ENCODE measurements at regions not wholly inside any gene's neighbourhood (a gene's known extent, or its start where the extent isn't known, plus 50 kb on each side); places are given as distances from the start of the nearest gene placed in this dataset.
"Not testable (repeated sequence)": the region's sequence is repeated elsewhere in the genome, so short reads cannot be mapped to it uniquely, and the experiment has no call there.

- DNase-seq (ENCODE audit: low spot score): peak; percentile 80
These were observed 231.3 kb downstream of the ATPSCKMT start for GRCh38 chr5:10018201-10019069.

- no peak for DNase-seq (ENCODE audit: low spot score)
These were observed 231.9 kb downstream of the ATPSCKMT start for GRCh38 chr5:10017786-10018185.

GRCh38 chr5:10016559-10016958 lies 233.1 kb downstream of the ATPSCKMT start:
- not testable (repeated sequence) for DNase-seq (ENCODE audit: low spot score)

GRCh38 chr5:10015681-10016080 lies 234.0 kb downstream of the ATPSCKMT start:
- not testable (repeated sequence) for DNase-seq (ENCODE audit: low spot score)

- DNase-seq (ENCODE audit: low spot score): no peak
These were observed 239.9 kb downstream of the ATPSCKMT start for GRCh38 chr5:10009802-10010201.

- DNase-seq (ENCODE audit: low spot score): no peak
These were observed 262.6 kb downstream of the ATPSCKMT start for GRCh38 chr5:9987101-9987500.

GRCh38 chr5:9977070-9977469 lies 272.6 kb downstream of the ATPSCKMT start:
- DNase-seq (ENCODE audit: low spot score): peak; percentile 9

GRCh38 chr5:9976621-9977020 lies 273.1 kb downstream of the ATPSCKMT start:
- no peak for DNase-seq (ENCODE audit: low spot score)

- no peak for DNase-seq (ENCODE audit: low spot score)
These were observed 277.6 kb downstream of the ATPSCKMT start for GRCh38 chr5:9972059-9972458.

- no peak for DNase-seq (ENCODE audit: low spot score)
These were observed 278.4 kb downstream of the ATPSCKMT start for GRCh38 chr5:9971301-9971700.

- DNase-seq (ENCODE audit: low spot score): no peak
These were observed 290.8 kb downstream of the ATPSCKMT start for GRCh38 chr5:9958914-9959313.

GRCh38 chr5:9957214-9957613 lies 292.5 kb downstream of the ATPSCKMT start:
- no peak for DNase-seq (ENCODE audit: low spot score)

- DNase-seq (ENCODE audit: low spot score): no peak
These were observed 293.0 kb downstream of the ATPSCKMT start for GRCh38 chr5:9956725-9957124.

GRCh38 chr5:9955586-9955985 lies 294.1 kb downstream of the ATPSCKMT start:
- DNase-seq (ENCODE audit: low spot score): no peak

- no peak for DNase-seq (ENCODE audit: low spot score)
These were observed 294.8 kb downstream of the ATPSCKMT start for GRCh38 chr5:9954869-9955268.

- DNase-seq (ENCODE audit: low spot score): no peak
These were observed 296.0 kb downstream of the ATPSCKMT start for GRCh38 chr5:9953691-9954090.

- DNase-seq (ENCODE audit: low spot score): no peak
These were observed 297.7 kb downstream of the ATPSCKMT start for GRCh38 chr5:9951865-9952516.

- no peak for DNase-seq (ENCODE audit: low spot score)
These were observed 301.7 kb downstream of the ATPSCKMT start for GRCh38 chr5:9947944-9948343.

- peak; percentile 34 for DNase-seq (ENCODE audit: low spot score)
These were observed 302.4 kb downstream of the ATPSCKMT start for GRCh38 chr5:9947225-9947714.

GRCh38 chr5:9932770-9933169 lies 302.6 kb upstream of the TAS2R1 start:
- DNase-seq (ENCODE audit: low spot score): no peak

- no peak for DNase-seq (ENCODE audit: low spot score)
These were observed 300.0 kb upstream of the TAS2R1 start for GRCh38 chr5:9930156-9930555.

- no peak for DNase-seq (ENCODE audit: low spot score)
These were observed 298.2 kb upstream of the TAS2R1 start for GRCh38 chr5:9928326-9928725.

GRCh38 chr5:9927521-9927997 lies 297.4 kb upstream of the TAS2R1 start:
- DNase-seq (ENCODE audit: low spot score): no peak

Measured in umbilical cord (tissue), 1 donor.